HCT116 (cell line): ENCODE measurements at regions not wholly inside any gene's neighbourhood (a gene's known extent, or its start where the extent isn't known, plus 50 kb on each side); places are given as distances from the start of the nearest gene placed in this dataset.

Experiments
- ATAC-seq: fragments of 200-7000 bp; cut with Tn5 transposase; 2 replicates; pipeline ENCODE4 v1.9.1; 2020; ENCODE audit warnings: mild to moderate bottlenecking, moderate library complexity
- BruUV-seq: library from RNA; stranded (reverse); fragments of 400-500 nt; replicated peaks from 2 replicates; lab custom pipeline; 2021; lab: Mats Ljungman, UMichigan
- CTCF ChIA-PET: fragments of 300-600 bp; sonication (Branson Sonifier 250); formaldehyde crosslinking; loops from one replicate; lab custom pipeline; 2021; ENCODE audit warnings: antibody characterized with exemption; lab: Charles Lee
- POLR2A ChIA-PET: fragments of 300-600, 350-600 bp; sonication (Branson Sonifier 250); formaldehyde crosslinking; loops from one replicate; lab custom pipeline; 2021; ENCODE audit warnings: antibody characterized with exemption; lab: Charles Lee
- RAD21 ChIA-PET, 2 experiments: fragments of 300-600 bp; sonication (Branson Sonifier 250); formaldehyde crosslinking; loops; one replicate each; lab custom pipeline; 2023; ENCODE audit warnings: low total read pairs in 2 of 2; ENCODE audit not compliant: uncharacterized antibody in 2 of 2, unreplicated experiment in 2 of 2, low non-redundant PET in 1 of 2; lab: Charles Lee
- DNase-seq: peaks from one replicate; pipeline ENCODE4 v3.0.0-alpha.2; 2010; ENCODE audit warnings: low read depth, low spot score
- H2AFZ ChIP-seq: fragments of 200-600 bp; shearing (Covaris generic), sonication (generic); 2 replicates; pipeline ENCODE4 v1.6.1; 2017; ENCODE audit warnings: low read depth, mixed run types, mixed read lengths, antibody characterized with exemption, low read length; ENCODE audit not compliant: poor library complexity, severe bottlenecking
- H3K27ac ChIP-seq: 2 replicates; pipeline ENCODE4 v1.5.1; 2012; ENCODE audit warnings: low read depth, low read length
- H3K27me3 ChIP-seq: fragments of 200-600 bp; sonication (generic); 2 replicates; pipeline ENCODE4 v1.6.1; 2016; ENCODE audit warnings: mixed run types, low read length, mixed read lengths; ENCODE audit not compliant: insufficient read depth
- H3K36me3 ChIP-seq, 2 experiments: fragments of 200-500 bp in 1 of 2; fragments of 200-600 bp in 1 of 2; sonication (Bioruptor generic) in 1 of 2; sonication (generic) in 1 of 2; 2 replicates each; pipeline versions ENCODE4 v1.5.1 to v1.6.1; 2014 to 2016; ENCODE audit warnings: low read length in 2 of 2, inconsistent platforms in 1 of 2, mixed read lengths in 1 of 2, mixed run types in 1 of 2; ENCODE audit not compliant: insufficient read depth in 2 of 2, control insufficient read depth in 1 of 2
- H3K4me1 ChIP-seq, 2 experiments: fragments of 200-600 bp in 1 of 2; sonication (generic) in 1 of 2; 2 replicates each; pipeline versions ENCODE4 v1.5.1 to v1.6.1; 2012 to 2017; ENCODE audit warnings: low read length in 2 of 2, inconsistent platforms in 1 of 2, mild to moderate bottlenecking in 1 of 2, mixed read lengths in 1 of 2, mixed run types in 1 of 2, moderate library complexity in 1 of 2; ENCODE audit not compliant: insufficient read depth in 2 of 2, control insufficient read depth in 1 of 2
- H3K4me2 ChIP-seq: fragments of 200-600 bp; sonication (generic); 2 replicates; pipeline ENCODE4 v1.6.1; 2017; ENCODE audit warnings: mixed run types, low read length, mixed read lengths
- H3K4me3 ChIP-seq, 2 experiments: fragments of 200-600 bp in 1 of 2; sonication (generic) in 1 of 2; replicated peaks in 1 of 2; 2 replicates each; pipeline ENCODE4 v1.5.1; 2011 to 2016; ENCODE audit warnings: low read length in 2 of 2, control low read depth in 1 of 2, low read depth in 1 of 2, mild to moderate bottlenecking in 1 of 2, mixed read lengths in 1 of 2, mixed run types in 1 of 2
- H3K79me2 ChIP-seq: fragments of 200-600 bp; sonication (generic); 2 replicates; pipeline ENCODE4 v1.6.1; 2017; ENCODE audit warnings: mild to moderate bottlenecking, mixed run types, low read length, moderate library complexity, mixed read lengths; ENCODE audit not compliant: insufficient read depth
- H3K9ac ChIP-seq: fragments of 200-600 bp; sonication (generic); 2 replicates; pipeline ENCODE4 v1.6.1; 2016; ENCODE audit warnings: low read length, mixed read lengths
- H3K9me2 ChIP-seq: fragments of 200-600 bp; sonication (generic), shearing (Covaris generic); 2 replicates; pipeline ENCODE4 v1.6.1; 2017; ENCODE audit warnings: mixed run types, mild to moderate bottlenecking, moderate library complexity; ENCODE audit not compliant: insufficient read depth
- H3K9me3 ChIP-seq, 2 experiments: fragments of 200-500 bp in 1 of 2; fragments of 200-600 bp in 1 of 2; sonication (Bioruptor generic) in 1 of 2; sonication (generic) in 1 of 2; 2 replicates each; pipeline ENCODE4 v1.6.1; 2014 to 2017; ENCODE audit warnings: low read length in 2 of 2, mixed read lengths in 2 of 2, inconsistent platforms in 1 of 2, low read depth in 1 of 2, mild to moderate bottlenecking in 1 of 2, mixed run types in 1 of 2, moderate library complexity in 1 of 2; ENCODE audit not compliant: control insufficient read depth in 1 of 2, insufficient read depth in 1 of 2
- H4K20me1 ChIP-seq: fragments of 200-600 bp; sonication (generic), shearing (Covaris generic); 2 replicates; pipeline ENCODE4 v1.6.1; 2017; ENCODE audit warnings: mixed run types, mild to moderate bottlenecking, moderate library complexity; ENCODE audit not compliant: insufficient read depth
- CBX3 ChIP-seq: IDR thresholded peaks from 2 replicates; pipeline ENCODE4 v1.6.1; 2012; ENCODE audit warnings: low read depth
- CEBPB ChIP-seq: IDR thresholded peaks from 2 replicates; pipeline ENCODE4 v1.6.1; 2012; ENCODE audit warnings: low read depth
- FOSL1 ChIP-seq: IDR thresholded peaks from 2 replicates; pipeline ENCODE4 v1.6.1; 2012; ENCODE audit warnings: low read depth
- POLR2A ChIP-seq: IDR thresholded peaks from 2 replicates; pipeline ENCODE4 v1.7.0; 2011; ENCODE audit warnings: borderline replicate concordance; ENCODE audit not compliant: insufficient read depth, insufficient read length; ENCODE audit errors: extremely low read depth
- POLR2AphosphoS5 ChIP-seq: IDR thresholded peaks from 2 replicates; pipeline ENCODE4 v1.6.1; 2011; ENCODE audit warnings: mild to moderate bottlenecking, low read depth, low read length, moderate library complexity
- RAD21 ChIP-seq: IDR thresholded peaks from 2 replicates; pipeline ENCODE4 v1.6.1; 2012; ENCODE audit warnings: low read depth, mild to moderate bottlenecking
- TCF7L2 ChIP-seq: IDR thresholded peaks from 2 replicates; pipeline ENCODE4 v1.7.0; 2011; ENCODE audit warnings: borderline replicate concordance, inconsistent platforms; ENCODE audit not compliant: insufficient read depth, insufficient read length; ENCODE audit errors: extremely low read depth
- ZFX ChIP-seq: fragments of 450-650 bp; IDR thresholded peaks from 2 replicates; pipeline ENCODE4 v1.6.1; 2017
- intact Hi-C: fragments of 100-400 bp; cut with micrococcal nuclease; formaldehyde crosslinking; loops from 2 replicates; pipeline ENCODE4 v1.10.0; 2022
- TF ChIP-seq, protein P1 (sequence below): IDR thresholded peaks from 2 replicates; pipeline ENCODE4 v1.6.1; 2012
- TF ChIP-seq, protein P2 (sequence below), 3 experiments: fragments of 200-600 bp in 1 of 3; sonication (generic) in 1 of 3; IDR thresholded peaks in 2 of 3; conservative IDR thresholded peaks in 1 of 3; 2 replicates each; pipeline ENCODE4 v1.5.1; 2012 to 2017; ENCODE audit warnings: low read depth in 2 of 3, low read length in 2 of 3, antibody characterized with exemption in 1 of 3, borderline replicate concordance in 1 of 3, control low read depth in 1 of 3, mild to moderate bottlenecking in 1 of 3, mixed read lengths in 1 of 3, mixed run types in 1 of 3, moderate library complexity in 1 of 3; ENCODE audit not compliant: insufficient read depth in 1 of 3

DNA sequence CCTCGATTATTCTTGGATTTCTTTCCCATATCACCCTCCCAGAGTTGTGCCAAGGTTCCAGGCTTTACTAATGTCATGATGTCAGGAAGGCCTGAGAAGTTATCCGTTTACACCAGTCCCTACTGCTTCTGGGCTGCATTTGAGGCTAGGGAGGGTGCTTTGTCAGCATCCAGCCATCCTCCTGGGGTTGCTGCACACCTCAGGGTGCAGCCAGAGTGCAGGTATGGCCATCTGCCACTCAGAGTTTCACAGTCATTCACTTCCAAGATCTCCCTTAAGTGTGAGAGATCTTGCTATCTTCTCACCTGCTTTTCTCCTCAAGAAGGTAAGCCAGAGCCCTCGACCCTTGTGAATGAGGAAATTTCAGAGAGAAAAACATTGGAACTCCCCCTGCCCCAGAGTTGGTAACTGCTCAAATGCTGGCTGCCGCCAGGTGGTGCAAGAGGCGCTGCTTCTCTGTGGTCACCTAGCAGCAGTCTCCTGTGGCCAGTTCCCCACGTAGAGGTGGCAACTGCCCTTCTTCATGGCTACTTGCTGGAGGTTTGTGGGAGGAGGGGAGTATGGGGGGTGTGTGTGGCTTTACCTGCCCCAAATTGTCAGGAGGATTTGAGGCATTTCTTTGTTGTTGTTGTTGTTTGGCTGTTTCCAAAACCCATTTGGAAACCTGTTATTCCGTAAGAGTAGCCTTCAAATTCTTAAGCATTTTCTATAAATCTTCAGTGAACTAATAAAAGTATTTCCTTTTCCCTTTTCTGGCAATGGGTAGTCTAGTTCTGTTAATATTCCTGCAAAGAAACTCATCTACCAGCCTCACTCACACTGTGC is 259.6 kb upstream of the DMRT1 start:
- H3K4me3 ChIP-seq: no peak overlapping the region
- CTCF ChIA-PET: no interaction called here
- H3K4me2 ChIP-seq: no peak overlapping the region
- peak; percentile 84 for ATAC-seq
- H3K9me2 ChIP-seq: no peaks in the 10 kb centered on the region
- no TSS peak for BruUV-seq
- H4K20me1 ChIP-seq: no peaks in the 10 kb centered on the region
- no peaks in the 10 kb centered on the region for H3K27me3 ChIP-seq
- TF ChIP-seq CBX3 (no peak), POLR2A (no peak), TCF7L2 (no peak), CEBPB (no peak), FOSL1 (no peak), RAD21 (peak; percentile 33), ZFX (no peak), POLR2AphosphoS5 (no peak)
- TF ChIP-seq, protein P1, sequence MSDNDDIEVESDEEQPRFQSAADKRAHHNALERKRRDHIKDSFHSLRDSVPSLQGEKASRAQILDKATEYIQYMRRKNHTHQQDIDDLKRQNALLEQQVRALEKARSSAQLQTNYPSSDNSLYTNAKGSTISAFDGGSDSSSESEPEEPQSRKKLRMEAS: no peak
- TF ChIP-seq, protein P2, sequence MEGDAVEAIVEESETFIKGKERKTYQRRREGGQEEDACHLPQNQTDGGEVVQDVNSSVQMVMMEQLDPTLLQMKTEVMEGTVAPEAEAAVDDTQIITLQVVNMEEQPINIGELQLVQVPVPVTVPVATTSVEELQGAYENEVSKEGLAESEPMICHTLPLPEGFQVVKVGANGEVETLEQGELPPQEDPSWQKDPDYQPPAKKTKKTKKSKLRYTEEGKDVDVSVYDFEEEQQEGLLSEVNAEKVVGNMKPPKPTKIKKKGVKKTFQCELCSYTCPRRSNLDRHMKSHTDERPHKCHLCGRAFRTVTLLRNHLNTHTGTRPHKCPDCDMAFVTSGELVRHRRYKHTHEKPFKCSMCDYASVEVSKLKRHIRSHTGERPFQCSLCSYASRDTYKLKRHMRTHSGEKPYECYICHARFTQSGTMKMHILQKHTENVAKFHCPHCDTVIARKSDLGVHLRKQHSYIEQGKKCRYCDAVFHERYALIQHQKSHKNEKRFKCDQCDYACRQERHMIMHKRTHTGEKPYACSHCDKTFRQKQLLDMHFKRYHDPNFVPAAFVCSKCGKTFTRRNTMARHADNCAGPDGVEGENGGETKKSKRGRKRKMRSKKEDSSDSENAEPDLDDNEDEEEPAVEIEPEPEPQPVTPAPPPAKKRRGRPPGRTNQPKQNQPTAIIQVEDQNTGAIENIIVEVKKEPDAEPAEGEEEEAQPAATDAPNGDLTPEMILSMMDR (IDR thresholded peaks at IDR 0.05 in 2 of 3, conservative IDR thresholded peaks at IDR 0.05 in 1 of 3; ENCODE audit: borderline replicate concordance in 1 of 3, insufficient read depth in 1 of 3, low read depth in 2 of 3, low read length in 2 of 3): peak; percentile 42 to 60 (median 59); a peak in 5 of 6 replicates
- H3K27ac ChIP-seq: no peak overlapping the region
- no peaks in the 10 kb centered on the region for H3K36me3 ChIP-seq
- DNase-seq: peak; percentile 2
- no peak overlapping the region for H3K9ac ChIP-seq
- no peaks in the 10 kb centered on the region for H3K9me3 ChIP-seq
- RAD21 ChIA-PET: no interaction called here
- H3K4me1 ChIP-seq: no peaks in the 10 kb centered on the region
- H2AFZ ChIP-seq: no peak overlapping the region
- intact Hi-C loops: no loop called here
- H3K79me2 ChIP-seq: no peaks in the 10 kb centered on the region
- POLR2A ChIA-PET: no interaction called here
